Breast epithelium (tissue), 3 donors: ENCODE measurements at regions not wholly inside any gene's neighbourhood (a gene's known extent, or its start where the extent isn't known, plus 50 kb on each side); places are given as distances from the start of the nearest gene placed in this dataset.
"Not testable (repeated sequence)": the region's sequence is repeated elsewhere in the genome, so short reads cannot be mapped to it uniquely, and the experiment has no call there.

ENCODE experiments used
- CTCF ChIP-seq, 3 donors: fragments of 450-650 bp; IDR thresholded peaks; one replicate each; pipeline ENCODE4 v1.5.1; 2016 to 2017; ENCODE audit warnings: antibody characterized with exemption in 3 of 3, mild to moderate bottlenecking in 3 of 3, moderate library complexity in 3 of 3
- POLR2A ChIP-seq: fragments of 450-650 bp; IDR thresholded peaks from one replicate; pipeline ENCODE4 v1.6.1; 2016; ENCODE audit warnings: antibody characterized with exemption, mild to moderate bottlenecking, moderate library complexity

DNA sequence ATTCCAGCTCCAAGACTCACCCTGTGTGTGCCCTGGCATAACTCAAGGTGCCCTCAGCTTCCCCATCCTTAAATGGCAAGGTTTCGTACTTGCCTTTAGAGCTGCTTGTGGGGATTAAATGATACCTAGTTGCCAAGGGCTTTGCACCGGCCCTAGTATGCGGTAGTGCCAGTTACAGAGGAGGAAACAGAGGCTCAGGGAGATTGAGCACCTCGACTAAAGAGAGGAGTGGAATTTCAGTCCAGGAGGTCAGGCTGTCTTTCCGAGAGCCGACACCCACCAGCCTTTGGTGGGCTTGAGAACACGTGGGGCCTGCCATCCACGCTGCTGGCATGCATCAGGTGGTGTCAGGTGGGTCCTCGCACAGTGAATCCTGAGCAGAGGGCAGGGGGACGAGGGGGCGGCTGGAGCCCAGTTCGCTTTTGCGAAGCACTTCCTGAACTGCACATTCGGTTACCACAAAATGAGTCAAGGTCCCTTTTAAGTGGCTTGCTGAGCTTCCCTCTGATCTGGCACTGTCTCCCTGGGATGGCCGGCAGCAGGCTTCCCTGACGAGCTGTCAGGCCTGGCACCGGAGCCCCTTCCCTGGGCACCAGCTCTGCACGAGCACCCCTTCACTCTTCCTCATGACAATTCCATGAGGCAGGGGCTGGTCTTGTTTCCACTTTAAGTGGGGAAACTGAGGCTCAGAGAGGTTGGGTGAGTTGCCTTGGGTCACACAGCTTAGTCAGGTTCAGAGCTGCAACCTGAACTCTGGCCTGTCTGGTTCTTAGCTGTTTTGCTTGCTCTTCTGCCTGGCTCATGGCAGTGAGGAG lies 291.4 kb downstream of the BCL2L11 start:
- not testable (repeated sequence) for TF ChIP-seq CTCF (IDR thresholded peaks at IDR 0.05); POLR2A
